Endodermal cell (in vitro differentiated cells): ENCODE measurements at regions not wholly inside any gene's neighbourhood (a gene's known extent, or its start where the extent isn't known, plus 50 kb on each side); places are given as distances from the start of the nearest gene placed in this dataset.
"Not testable (repeated sequence)": the region's sequence is repeated elsewhere in the genome, so short reads cannot be mapped to it uniquely, and the experiment has no call there.

Experiments
- DNase-seq: peaks from one replicate; pipeline ENCODE4 v3.0.0-alpha.2; 2017
- H3K27ac ChIP-seq: 2 replicates; pipeline ENCODE4 v1.5.1; 2013; ENCODE audit warnings: mild to moderate bottlenecking, low read depth, low read length, moderate library complexity
- H3K27me3 ChIP-seq: 2 replicates; pipeline ENCODE4 v1.6.1; 2013; ENCODE audit warnings: mild to moderate bottlenecking, low read length, moderate library complexity; ENCODE audit not compliant: insufficient read depth, control insufficient read depth, poor library complexity, severe bottlenecking
- H3K36me3 ChIP-seq: 2 replicates; pipeline ENCODE4 v1.7.0; 2013; ENCODE audit warnings: mild to moderate bottlenecking, low read length, moderate library complexity; ENCODE audit not compliant: control insufficient read depth, insufficient read depth
- H3K4me1 ChIP-seq: one replicate; pipeline ENCODE4 v1.7.0; 2013; ENCODE audit warnings: low read length; ENCODE audit not compliant: control insufficient read depth, insufficient read depth
- H3K4me3 ChIP-seq: 2 replicates; pipeline ENCODE4 v1.5.1; 2013; ENCODE audit warnings: mild to moderate bottlenecking, low read length, moderate library complexity
- H3K9ac ChIP-seq: 2 replicates; pipeline ENCODE4 v1.6.1; 2013; ENCODE audit warnings: mild to moderate bottlenecking, low read length, moderate library complexity; ENCODE audit not compliant: poor library complexity, severe bottlenecking; ENCODE audit errors: extremely low read depth
- H3K9me3 ChIP-seq: 2 replicates; pipeline ENCODE4 v1.6.1; 2013; ENCODE audit warnings: mild to moderate bottlenecking, low read length, moderate library complexity; ENCODE audit not compliant: control insufficient read depth
- H3K27ac Mint-ChIP-seq: 2 replicates; pipeline ENCODE4 v1.8.0; 2020; ENCODE audit warnings: mixed read lengths
- H3K27me3 Mint-ChIP-seq: 2 replicates; pipeline ENCODE4 v1.8.0; 2021; ENCODE audit warnings: mild to moderate bottlenecking, mixed read lengths; ENCODE audit not compliant: insufficient read depth
- H3K36me3 Mint-ChIP-seq: 2 replicates; pipeline ENCODE4 v1.8.0; 2020; ENCODE audit warnings: low read depth, mixed read lengths
- H3K4me1 Mint-ChIP-seq: 2 replicates; pipeline ENCODE4 v1.8.0; 2020; ENCODE audit warnings: mixed read lengths
- H3K4me3 Mint-ChIP-seq: 2 replicates; pipeline ENCODE4 v1.8.0; 2020; ENCODE audit warnings: mild to moderate bottlenecking, moderate library complexity, mixed read lengths
- H3K9me3 Mint-ChIP-seq: 2 replicates; pipeline ENCODE4 v1.8.0; 2020; ENCODE audit warnings: mild to moderate bottlenecking, mixed read lengths
- CTCF ChIP-seq: fragments of 200-600 bp; sonication (generic); conservative IDR thresholded peaks from 2 replicates; pipeline ENCODE4 v1.5.0; 2021; ENCODE audit warnings: antibody characterized with exemption, mild to moderate bottlenecking
- WGBS, 2 experiments: methylation state at CpG; one replicate each; pipeline versions ENCODE4 v1.1.5 to v1.1.7; 2013; ENCODE audit warnings: missing lambda C conversion rate in 2 of 2, mixed read lengths in 1 of 2; ENCODE audit not compliant: insufficient coverage in 1 of 2, insufficient read length in 1 of 2; 5-methylcytosine and 5-hydroxymethylcytosine counted together

- Histone ChIP-seq H3K36me3 (no peaks in the 10 kb centered on the region), H3K4me3 (no peak overlapping the region), H3K4me1 (no peaks in the 10 kb centered on the region), H3K27me3 (no peaks in the 10 kb centered on the region), H3K9ac (no peak overlapping the region), H3K9me3 (no peaks in the 10 kb centered on the region), H3K27ac (no peak overlapping the region)
- no peak for TF ChIP-seq CTCF
- H3K4me1 Mint-ChIP-seq: no peaks in the 10 kb centered on the region
- no peaks in the 10 kb centered on the region for H3K36me3 Mint-ChIP-seq
- H3K27ac Mint-ChIP-seq: no peak overlapping the region
- H3K9me3 Mint-ChIP-seq: no peaks in the 10 kb centered on the region
- no peaks in the 10 kb centered on the region for H3K27me3 Mint-ChIP-seq
- no peak overlapping the region for H3K4me3 Mint-ChIP-seq
- no CpG with 5 or more reads among the region's 2 CpGs for WGBS, 2 experiments
- no peak for DNase-seq
These were observed 267.1 kb upstream of the PRKD1 start for GRCh38 chr14:30194741-30195148.

- H3K27me3 ChIP-seq: no peaks in the 10 kb centered on the region
- H3K4me1 ChIP-seq: no peaks in the 10 kb centered on the region
- H3K4me3 Mint-ChIP-seq: no peak overlapping the region
- no peaks in the 10 kb centered on the region for H3K27me3 Mint-ChIP-seq
- H3K27ac Mint-ChIP-seq: no peak overlapping the region
- no peaks in the 10 kb centered on the region for H3K9me3 ChIP-seq
- TF ChIP-seq CTCF: no peak
- no peak overlapping the region for H3K4me3 ChIP-seq
- H3K36me3 Mint-ChIP-seq: no peaks in the 10 kb centered on the region
- H3K36me3 ChIP-seq: no peaks in the 10 kb centered on the region
- H3K27ac ChIP-seq: no peak overlapping the region
- no peaks in the 10 kb centered on the region for H3K4me1 Mint-ChIP-seq
- H3K9me3 Mint-ChIP-seq: no peaks in the 10 kb centered on the region
- H3K9ac ChIP-seq: no peak overlapping the region
- no peak for DNase-seq
- 48 to 63% methylated on average over 2 to 3 of the region's 3 CpGs for WGBS, 2 experiments
These were observed 268.3 kb upstream of the PRKD1 start for GRCh38 chr14:30195941-30196340.

GRCh38 chr14:30196861-30197260 is 269.2 kb upstream of the PRKD1 start:
- H3K27ac Mint-ChIP-seq: no peak overlapping the region
- no peaks in the 10 kb centered on the region for H3K36me3 Mint-ChIP-seq
- H3K9ac ChIP-seq: no peak overlapping the region
- no peaks in the 10 kb centered on the region for H3K36me3 ChIP-seq
- H3K27me3 Mint-ChIP-seq: no peaks in the 10 kb centered on the region
- H3K9me3 ChIP-seq: no peaks in the 10 kb centered on the region
- no peaks in the 10 kb centered on the region for H3K4me1 ChIP-seq
- DNase-seq: no peak
- TF ChIP-seq CTCF: no peak
- H3K27ac ChIP-seq: no peak overlapping the region
- WGBS, 2 experiments: 88 to 98% methylated on average over 1 to 2 of the region's 2 CpGs
- no peaks in the 10 kb centered on the region for H3K9me3 Mint-ChIP-seq
- no peaks in the 10 kb centered on the region for H3K27me3 ChIP-seq
- H3K4me3 Mint-ChIP-seq: no peak overlapping the region
- H3K4me1 Mint-ChIP-seq: no peaks in the 10 kb centered on the region
- H3K4me3 ChIP-seq: no peak overlapping the region

GRCh38 chr14:30198720-30199119 is 271.1 kb upstream of the PRKD1 start:
- not testable (repeated sequence) for H3K9me3 ChIP-seq, H3K4me3 Mint-ChIP-seq, H3K4me1 ChIP-seq, DNase-seq, H3K9me3 Mint-ChIP-seq, H3K27me3 Mint-ChIP-seq, H3K36me3 ChIP-seq, H3K27ac ChIP-seq, H3K27ac Mint-ChIP-seq, H3K4me1 Mint-ChIP-seq, H3K9ac ChIP-seq, H3K27me3 ChIP-seq, H3K4me3 ChIP-seq, H3K36me3 Mint-ChIP-seq
- WGBS, 2 experiments: 88 to 89% methylated on average over 3 of the region's 3 CpGs
